GM13977 (cell line): ENCODE measurements at regions not wholly inside any gene's neighbourhood (a gene's known extent, or its start where the extent isn't known, plus 50 kb on each side); places are given as distances from the start of the nearest gene placed in this dataset.

Source experiments
- DNase-seq: peaks from one replicate; pipeline ENCODE4 v3.0.0; 2012; ENCODE audit warnings: low spot score
- CTCF ChIP-seq: IDR thresholded peaks from 2 replicates; pipeline ENCODE4 v1.5.1; 2012; ENCODE audit warnings: mild to moderate bottlenecking, control low read depth; ENCODE audit not compliant: insufficient read depth; ENCODE audit errors: extremely low read depth, missing control alignments
- in situ Hi-C: fragments of 300-500 bp; cut with MboI; formaldehyde crosslinking; loops from one replicate; pipeline ENCODE4 v1.12.0; 2022; ENCODE audit warnings: low sequenced_read_pairs, low pct_unique_long_range_greater_than_20kb, mixed read lengths, inconsistent platforms; ENCODE audit not compliant: unreplicated experiment

GRCh38 chr13:50198508-50198907 is 183.3 kb downstream of the KCNRG start:
- in situ Hi-C loops = no loop called here
- no peak for DNase-seq
- no peak for TF ChIP-seq CTCF

GRCh38 chr13:50200569-50200968 is 185.3 kb downstream of the KCNRG start:
- no peak for TF ChIP-seq CTCF
- in situ Hi-C loops = no loop called here
- DNase-seq = no peak

GRCh38 chr13:50200988-50201387 is 185.7 kb downstream of the KCNRG start:
- DNase-seq = no peak
- in situ Hi-C loops = no loop called here
- TF ChIP-seq CTCF = no peak

DNA sequence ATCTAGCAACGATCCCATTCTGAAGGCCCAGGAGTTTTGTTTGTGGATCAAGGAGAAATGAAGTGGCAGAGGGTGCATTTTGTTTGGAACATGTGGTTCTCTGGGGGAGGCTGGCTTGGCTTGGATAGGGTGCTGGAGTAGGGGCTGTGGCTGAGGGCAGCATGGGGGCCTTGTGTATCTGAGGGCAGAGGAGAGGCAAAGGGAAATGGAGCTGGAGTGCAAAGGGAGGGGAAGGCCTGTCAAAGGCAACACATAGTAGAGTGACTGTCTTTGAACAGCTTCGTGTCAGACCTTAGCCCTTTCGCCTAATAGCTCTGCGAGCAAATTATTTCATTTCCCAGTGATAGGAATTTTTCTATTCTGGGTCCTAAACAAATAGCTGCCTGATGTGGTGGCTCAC is 187.2 kb downstream of the KCNRG start:
- in situ Hi-C loops = no loop called here
- TF ChIP-seq CTCF = no peak

DNA sequence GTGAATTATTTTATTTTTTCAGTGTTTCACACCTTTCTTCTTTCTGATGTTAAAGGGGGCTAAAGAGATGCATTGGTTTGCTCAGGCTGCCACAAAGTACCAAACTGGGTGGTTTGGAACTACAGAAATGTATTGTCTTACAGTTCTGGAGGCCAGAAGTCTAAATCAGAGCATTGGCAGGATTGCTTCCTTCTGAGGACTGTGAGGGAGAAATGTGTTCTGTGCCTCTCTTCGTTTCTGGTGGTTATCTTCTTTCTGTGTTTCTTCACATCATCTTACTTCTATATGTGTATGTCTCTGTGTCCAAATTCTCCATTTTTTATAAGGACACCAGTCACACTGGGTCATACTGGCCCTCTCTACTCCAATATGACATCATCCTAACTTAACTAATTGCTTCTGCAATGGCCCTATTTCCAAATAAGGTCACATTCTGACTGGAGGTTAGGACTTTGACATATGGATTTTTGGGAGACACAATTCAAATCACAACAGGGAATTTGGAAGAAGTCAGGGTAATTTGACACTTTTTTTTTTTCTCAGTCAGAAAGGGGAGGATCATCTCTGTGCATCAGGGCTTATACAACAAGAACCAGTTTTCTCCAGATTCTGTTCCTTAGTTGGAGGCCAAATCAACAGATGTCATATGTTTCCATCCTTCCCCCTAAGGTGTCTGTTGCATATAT is 188.2 kb downstream of the KCNRG start:
- TF ChIP-seq CTCF = no peak
- no peak for DNase-seq
- in situ Hi-C loops = no loop called here

More for the DNA sequence above, 187.2 kb downstream of the KCNRG start:
- no peak for DNase-seq

DNA sequence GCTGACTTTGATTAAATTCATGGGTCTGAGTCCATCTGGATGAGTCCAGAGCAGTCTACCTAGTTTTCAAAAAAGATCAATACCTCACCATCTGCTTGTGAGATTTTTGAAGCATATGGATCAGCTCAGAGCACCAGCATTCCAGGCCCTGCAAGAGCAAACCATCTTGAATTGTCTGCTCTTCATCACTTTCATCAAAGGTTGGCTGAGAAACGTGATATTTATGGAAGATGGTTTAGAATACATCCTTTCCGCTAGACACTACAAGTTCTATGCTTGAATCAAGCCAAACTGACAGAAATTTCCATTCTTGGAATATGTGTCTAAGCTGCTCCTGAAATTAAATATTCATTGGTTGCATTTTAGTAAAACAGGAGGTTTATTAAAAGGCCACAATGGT is 190.3 kb downstream of the KCNRG start:
- in situ Hi-C loops = no loop called here
- TF ChIP-seq CTCF = no peak
- DNase-seq = no peak
